ENCODE measurements at regions not wholly inside any gene's neighbourhood (a gene's known extent, or its start where the extent isn't known, plus 50 kb on each side); places are given as distances from the start of the nearest gene placed in this dataset.

DNA sequence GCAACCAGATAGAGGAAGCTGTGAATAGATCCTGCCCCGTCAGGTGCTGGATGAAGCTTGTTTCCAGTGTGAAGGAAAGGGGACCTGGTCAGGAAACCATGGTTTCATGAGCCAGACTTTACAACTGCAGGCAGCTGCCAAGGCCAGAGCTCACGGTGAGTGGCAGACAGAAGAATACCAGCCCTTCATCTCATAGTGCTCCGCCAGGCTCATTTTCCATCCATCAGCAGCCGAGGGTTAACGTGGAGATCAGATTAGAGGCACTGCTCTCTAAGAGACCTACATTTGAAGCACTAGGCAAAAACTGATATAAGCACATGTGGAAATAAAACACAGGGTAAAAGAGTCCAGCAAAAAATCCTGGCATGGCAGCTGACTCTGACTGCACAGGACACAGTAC is 172.4 kb downstream of the CD24 start:
- TF ChIP-seq, protein P1, sequence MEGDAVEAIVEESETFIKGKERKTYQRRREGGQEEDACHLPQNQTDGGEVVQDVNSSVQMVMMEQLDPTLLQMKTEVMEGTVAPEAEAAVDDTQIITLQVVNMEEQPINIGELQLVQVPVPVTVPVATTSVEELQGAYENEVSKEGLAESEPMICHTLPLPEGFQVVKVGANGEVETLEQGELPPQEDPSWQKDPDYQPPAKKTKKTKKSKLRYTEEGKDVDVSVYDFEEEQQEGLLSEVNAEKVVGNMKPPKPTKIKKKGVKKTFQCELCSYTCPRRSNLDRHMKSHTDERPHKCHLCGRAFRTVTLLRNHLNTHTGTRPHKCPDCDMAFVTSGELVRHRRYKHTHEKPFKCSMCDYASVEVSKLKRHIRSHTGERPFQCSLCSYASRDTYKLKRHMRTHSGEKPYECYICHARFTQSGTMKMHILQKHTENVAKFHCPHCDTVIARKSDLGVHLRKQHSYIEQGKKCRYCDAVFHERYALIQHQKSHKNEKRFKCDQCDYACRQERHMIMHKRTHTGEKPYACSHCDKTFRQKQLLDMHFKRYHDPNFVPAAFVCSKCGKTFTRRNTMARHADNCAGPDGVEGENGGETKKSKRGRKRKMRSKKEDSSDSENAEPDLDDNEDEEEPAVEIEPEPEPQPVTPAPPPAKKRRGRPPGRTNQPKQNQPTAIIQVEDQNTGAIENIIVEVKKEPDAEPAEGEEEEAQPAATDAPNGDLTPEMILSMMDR (IDR thresholded peaks at IDR 0.05): no peak
- TF ChIP-seq POLR2A (IDR thresholded peaks at IDR 0.05): no peak
- no peak for TF ChIP-seq POLR2AphosphoS5 (IDR thresholded peaks at IDR 0.05)
